ENCODE measurements at regions not wholly inside any gene's neighbourhood (a gene's known extent, or its start where the extent isn't known, plus 50 kb on each side); places are given as distances from the start of the nearest gene placed in this dataset.

DNA sequence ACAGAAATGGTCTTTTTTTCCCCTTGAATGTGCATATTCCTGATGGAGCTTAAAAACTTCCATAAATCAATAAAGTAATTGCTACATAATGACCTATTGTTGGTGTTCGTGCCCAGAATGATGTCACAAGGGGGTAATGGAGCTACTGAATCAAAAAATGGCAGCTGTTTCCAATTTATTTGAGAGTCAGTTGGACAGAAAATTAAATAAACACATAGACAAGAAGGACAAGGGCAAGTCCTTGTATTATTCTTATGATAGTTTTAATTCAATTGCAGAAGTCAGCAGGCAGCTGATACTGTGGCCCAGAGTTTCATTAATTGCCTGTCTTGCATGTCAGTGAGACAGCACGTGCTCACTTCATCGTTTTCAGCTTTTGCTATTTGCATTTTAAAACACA is 473.5 kb downstream of the ETNK1 start:
- TF ChIP-seq EZH2 (IDR thresholded peaks at IDR 0.05; ENCODE audit: borderline replicate concordance, insufficient read depth, low read depth, low read length, poor library complexity, severe bottlenecking), result no peak
- TF ChIP-seq, protein P1, sequence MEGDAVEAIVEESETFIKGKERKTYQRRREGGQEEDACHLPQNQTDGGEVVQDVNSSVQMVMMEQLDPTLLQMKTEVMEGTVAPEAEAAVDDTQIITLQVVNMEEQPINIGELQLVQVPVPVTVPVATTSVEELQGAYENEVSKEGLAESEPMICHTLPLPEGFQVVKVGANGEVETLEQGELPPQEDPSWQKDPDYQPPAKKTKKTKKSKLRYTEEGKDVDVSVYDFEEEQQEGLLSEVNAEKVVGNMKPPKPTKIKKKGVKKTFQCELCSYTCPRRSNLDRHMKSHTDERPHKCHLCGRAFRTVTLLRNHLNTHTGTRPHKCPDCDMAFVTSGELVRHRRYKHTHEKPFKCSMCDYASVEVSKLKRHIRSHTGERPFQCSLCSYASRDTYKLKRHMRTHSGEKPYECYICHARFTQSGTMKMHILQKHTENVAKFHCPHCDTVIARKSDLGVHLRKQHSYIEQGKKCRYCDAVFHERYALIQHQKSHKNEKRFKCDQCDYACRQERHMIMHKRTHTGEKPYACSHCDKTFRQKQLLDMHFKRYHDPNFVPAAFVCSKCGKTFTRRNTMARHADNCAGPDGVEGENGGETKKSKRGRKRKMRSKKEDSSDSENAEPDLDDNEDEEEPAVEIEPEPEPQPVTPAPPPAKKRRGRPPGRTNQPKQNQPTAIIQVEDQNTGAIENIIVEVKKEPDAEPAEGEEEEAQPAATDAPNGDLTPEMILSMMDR (IDR thresholded peaks at IDR 0.05), result no peak
- H4K20me1 ChIP-seq (ENCODE audit: control insufficient read depth, insufficient read depth, low read length, poor library complexity, severe bottlenecking), result no peaks in the 10 kb centered on the region
- no peaks in the 10 kb centered on the region for H3K27me3 ChIP-seq (replicated peaks in 1 of 4; ENCODE audit: control extremely low read depth in 1 of 4, control insufficient read depth in 3 of 4, insufficient read depth in 4 of 4, low read length in 3 of 4)
- WGBS (ENCODE audit: insufficient coverage), result no CpG with 5 or more reads among the region's 3 CpGs
- POLR2A ChIA-PET, result no interaction called here
- CTCF ChIA-PET, result no interaction called here
- no peaks in the 10 kb centered on the region for H3K4me1 Mint-ChIP-seq
- no peak overlapping the region for H2AFZ ChIP-seq (ENCODE audit: insufficient read depth, low read depth, low read length, poor library complexity, severe bottlenecking)
- H3K79me2 ChIP-seq (ENCODE audit: control insufficient read depth, insufficient read depth, low read length), result no peaks in the 10 kb centered on the region
- no peaks in the 10 kb centered on the region for H3K9me3 Mint-ChIP-seq (ENCODE audit: insufficient read depth)
- no peak overlapping the region for H3K4me2 ChIP-seq (replicated peaks; ENCODE audit: low read depth, low read length, poor library complexity, severe bottlenecking)
- no peaks in the 10 kb centered on the region for H3K9me3 ChIP-seq (ENCODE audit: control extremely low read depth in 1 of 3, control insufficient read depth in 2 of 3, insufficient read depth in 1 of 3, low read length in 2 of 3)
- H3K4me3 Mint-ChIP-seq, result no peak overlapping the region
- intact Hi-C loops (cut with micrococcal nuclease), result no loop called here
- no peaks in the 10 kb centered on the region for H3K4me1 ChIP-seq (ENCODE audit: control insufficient read depth in 2 of 2, insufficient read depth in 2 of 2, low read length in 2 of 2)
- H3K27ac Mint-ChIP-seq, result no peak overlapping the region
- H3K27me3 Mint-ChIP-seq, result peaks cover 5% of the 10 kb centered on the region
- no peak for DNase-seq
- H3K4me3 ChIP-seq (ENCODE audit: control extremely low read depth in 1 of 5, extremely low read depth in 1 of 5, insufficient read depth in 1 of 5, low read depth in 2 of 5, low read length in 4 of 5), result no peak overlapping the region
- H3K36me3 ChIP-seq (replicated peaks in 1 of 2; ENCODE audit: control extremely low read depth in 1 of 2, control insufficient read depth in 1 of 2, extremely low read depth in 1 of 2, insufficient read depth in 2 of 2, low read length in 1 of 2), result no peaks in the 10 kb centered on the region
- no peak for ATAC-seq (ENCODE audit: low read depth)
- H3K9ac ChIP-seq (ENCODE audit: low read length), result no peak overlapping the region
- no peak overlapping the region for H3K27ac ChIP-seq (ENCODE audit: low read length in 2 of 2)

DNA sequence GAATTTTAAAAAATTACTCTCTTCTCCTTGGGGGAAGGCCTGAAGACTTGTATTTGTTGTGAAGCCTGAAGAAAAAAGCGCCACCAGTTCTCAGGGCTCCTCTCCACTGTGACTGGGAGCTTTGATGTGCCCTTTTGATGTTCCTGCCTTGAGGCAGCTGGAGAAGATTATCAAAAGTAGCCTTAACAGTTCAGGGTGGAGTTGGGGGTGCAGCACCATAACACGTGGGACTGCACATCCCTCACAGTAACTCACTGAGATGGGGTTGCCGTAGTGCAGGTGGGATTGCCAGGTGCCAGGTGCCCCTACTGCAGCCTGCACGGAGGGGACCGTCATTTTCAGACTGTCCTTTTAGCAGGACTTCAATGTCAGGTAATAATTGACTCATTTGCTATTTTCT is 474.1 kb downstream of the ETNK1 start:
- no peak for ATAC-seq (ENCODE audit: low read depth)
- intact Hi-C loops (cut with micrococcal nuclease), result no loop called here
- Mint-ChIP-seq H3K4me3 (no peak overlapping the region), H3K27ac (no peak overlapping the region), H3K9me3 (ENCODE audit: insufficient read depth) (no peaks in the 10 kb centered on the region), H3K4me1 (no peaks in the 10 kb centered on the region), H3K27me3 (peaks cover 5% of the 10 kb centered on the region)
- no peaks in the 10 kb centered on the region for H4K20me1 ChIP-seq (ENCODE audit: control insufficient read depth, insufficient read depth, low read length, poor library complexity, severe bottlenecking)
- ChIA-PET CTCF (no interaction called here), POLR2A (no interaction called here)
- H3K27me3 ChIP-seq (replicated peaks in 1 of 4; ENCODE audit: control extremely low read depth in 1 of 4, control insufficient read depth in 3 of 4, insufficient read depth in 4 of 4, low read length in 3 of 4), result no peaks in the 10 kb centered on the region
- H3K9ac ChIP-seq (ENCODE audit: low read length), result no peak overlapping the region
- H3K27ac ChIP-seq (ENCODE audit: low read length in 2 of 2), result no peak overlapping the region
- no peak overlapping the region for H3K4me2 ChIP-seq (replicated peaks; ENCODE audit: low read depth, low read length, poor library complexity, severe bottlenecking)
- H3K79me2 ChIP-seq (ENCODE audit: control insufficient read depth, insufficient read depth, low read length), result no peaks in the 10 kb centered on the region
- H3K4me3 ChIP-seq (ENCODE audit: control extremely low read depth in 1 of 5, extremely low read depth in 1 of 5, insufficient read depth in 1 of 5, low read depth in 2 of 5, low read length in 4 of 5), result no peak overlapping the region
- WGBS (ENCODE audit: insufficient coverage), result 68% methylated on average over 3 of the region's 5 CpGs
- no peaks in the 10 kb centered on the region for H3K9me3 ChIP-seq (ENCODE audit: control extremely low read depth in 1 of 3, control insufficient read depth in 2 of 3, insufficient read depth in 1 of 3, low read length in 2 of 3)
- H3K4me1 ChIP-seq (ENCODE audit: control insufficient read depth in 2 of 2, insufficient read depth in 2 of 2, low read length in 2 of 2), result no peaks in the 10 kb centered on the region
- no peak for DNase-seq
- no peak overlapping the region for H2AFZ ChIP-seq (ENCODE audit: insufficient read depth, low read depth, low read length, poor library complexity, severe bottlenecking)
- TF ChIP-seq, protein P1 (IDR thresholded peaks at IDR 0.05), result no peak
- TF ChIP-seq EZH2 (IDR thresholded peaks at IDR 0.05; ENCODE audit: borderline replicate concordance, insufficient read depth, low read depth, low read length, poor library complexity, severe bottlenecking), result no peak
- no peaks in the 10 kb centered on the region for H3K36me3 ChIP-seq (replicated peaks in 1 of 2; ENCODE audit: control extremely low read depth in 1 of 2, control insufficient read depth in 1 of 2, extremely low read depth in 1 of 2, insufficient read depth in 2 of 2, low read length in 1 of 2)

Data from B cell (primary cell).